WTC11 (cell line): ENCODE measurements at regions not wholly inside any gene's neighbourhood (a gene's known extent, or its start where the extent isn't known, plus 50 kb on each side); places are given as distances from the start of the nearest gene placed in this dataset.

Experiments
- ATAC-seq: fragments of 200-7000 bp; cut with Tn5 transposase; 2 replicates; pipeline ENCODE4 v1.10.0; 2021; ENCODE audit warnings: mild to moderate bottlenecking, moderate library complexity
- CTCF ChIA-PET: fragments of 300-600 bp; sonication (Branson Sonifier 250); formaldehyde crosslinking; loops from one replicate; lab custom pipeline; 2021; ENCODE audit warnings: antibody characterized with exemption; lab: Charles Lee
- POLR2A ChIA-PET: fragments of 350-600 bp; sonication (Branson Sonifier 250); formaldehyde crosslinking; loops from one replicate; lab custom pipeline; 2021; ENCODE audit warnings: antibody characterized with exemption; lab: Charles Lee
- DNase-seq: peaks from one replicate; pipeline ENCODE4 v3.0.0; 2021; ENCODE audit warnings: low spot score
- H3K27ac Mint-ChIP-seq: 2 replicates; pipeline ENCODE4 v1.8.0; 2021; ENCODE audit warnings: mixed read lengths
- H3K27me3 Mint-ChIP-seq: 2 replicates; pipeline ENCODE4 v1.8.0; 2021; ENCODE audit warnings: low read depth, mild to moderate bottlenecking, moderate library complexity, mixed read lengths
- H3K36me3 Mint-ChIP-seq: 2 replicates; pipeline ENCODE4 v1.8.0; 2021; ENCODE audit warnings: mixed read lengths
- H3K4me1 Mint-ChIP-seq: 2 replicates; pipeline ENCODE4 v1.8.0; 2022; ENCODE audit warnings: mixed read lengths
- H3K4me3 Mint-ChIP-seq: 2 replicates; pipeline ENCODE4 v1.8.0; 2021; ENCODE audit warnings: mild to moderate bottlenecking, moderate library complexity, mixed read lengths
- H3K9me3 Mint-ChIP-seq: 2 replicates; pipeline ENCODE4 v1.8.0; 2021; ENCODE audit warnings: mixed read lengths
- ATF1 ChIP-seq: sonication (generic); formaldehyde crosslinking; IDR thresholded peaks from 2 replicates; pipeline ENCODE4 v1.8.1; 2023; ENCODE audit warnings: mild to moderate bottlenecking, moderate library complexity, missing genetic modification reagents
- ATF6 ChIP-seq: sonication (generic); formaldehyde crosslinking; IDR thresholded peaks from 2 replicates; pipeline ENCODE4 v1.8.1; 2023; ENCODE audit warnings: mild to moderate bottlenecking, missing genetic modification reagents
- CREM ChIP-seq: sonication (generic); formaldehyde crosslinking; IDR thresholded peaks from 2 replicates; pipeline ENCODE4 v1.8.1; 2022; ENCODE audit warnings: mild to moderate bottlenecking, missing genetic modification reagents, moderate library complexity
- CTCF ChIP-seq: fragments of 200-600 bp; IDR thresholded peaks from 2 replicates; pipeline ENCODE4 v1.8.0; 2022; ENCODE audit warnings: antibody characterized with exemption
- E2F4 ChIP-seq: sonication (generic); formaldehyde crosslinking; IDR thresholded peaks from 2 replicates; pipeline ENCODE4 v1.8.1; 2022; ENCODE audit warnings: low read depth, mild to moderate bottlenecking, moderate library complexity, missing genetic modification reagents, borderline replicate concordance
- E2F5 ChIP-seq: sonication (generic); formaldehyde crosslinking; IDR thresholded peaks from 2 replicates; pipeline ENCODE4 v1.8.1; 2022; ENCODE audit warnings: mild to moderate bottlenecking, moderate library complexity, missing genetic modification reagents
- NFATC4 ChIP-seq: fragments of 250-450 bp; sonication (Bioruptor Pico); IDR thresholded peaks from 2 replicates; pipeline ENCODE4 v1.9.0; 2021; ENCODE audit warnings: mild to moderate bottlenecking
- NFE2L1 ChIP-seq: sonication (generic); formaldehyde crosslinking; IDR thresholded peaks from 2 replicates; pipeline ENCODE4 v1.8.1; 2023; ENCODE audit warnings: missing genetic modification reagents
- NFYB ChIP-seq: sonication (generic); formaldehyde crosslinking; conservative IDR thresholded peaks from 2 replicates; pipeline ENCODE4 v1.8.0; 2022; ENCODE audit warnings: low read depth, missing genetic modification reagents
- RORB ChIP-seq: fragments of 250-450 bp; sonication (Bioruptor Pico); IDR thresholded peaks from 2 replicates; pipeline ENCODE4 v1.9.0; 2021; ENCODE audit warnings: mild to moderate bottlenecking
- TP53 ChIP-seq: sonication (generic); formaldehyde crosslinking; IDR thresholded peaks from 2 replicates; pipeline ENCODE4 v1.8.1; 2023; ENCODE audit warnings: mild to moderate bottlenecking, missing genetic modification reagents
- USF2 ChIP-seq: sonication (generic); formaldehyde crosslinking; IDR thresholded peaks from 2 replicates; pipeline ENCODE4 v1.8.1; 2023; ENCODE audit warnings: mild to moderate bottlenecking, missing genetic modification reagents, moderate library complexity
- ZBTB21 ChIP-seq: sonication (generic); formaldehyde crosslinking; IDR thresholded peaks from 2 replicates; pipeline ENCODE4 v1.8.1; 2023; ENCODE audit warnings: mild to moderate bottlenecking, missing genetic modification reagents, borderline replicate concordance
- ZNF219 ChIP-seq: sonication (generic); formaldehyde crosslinking; IDR thresholded peaks from 2 replicates; pipeline ENCODE4 v1.8.0; 2023; ENCODE audit warnings: missing genetic modification reagents, mild to moderate bottlenecking, borderline replicate concordance
- ZNF232 ChIP-seq: sonication (generic); formaldehyde crosslinking; IDR thresholded peaks from 2 replicates; pipeline ENCODE4 v1.8.0; 2022; ENCODE audit warnings: mild to moderate bottlenecking, missing genetic modification reagents
- ZNF263 ChIP-seq: sonication (generic); formaldehyde crosslinking; IDR thresholded peaks from 2 replicates; pipeline ENCODE4 v1.8.1; 2022; ENCODE audit warnings: low read depth, mild to moderate bottlenecking, moderate library complexity, missing genetic modification reagents
- ZNF396 ChIP-seq: fragments of 250-450 bp; sonication (Bioruptor Pico); IDR thresholded peaks from 2 replicates; pipeline ENCODE4 v1.8.0; 2021; ENCODE audit warnings: mild to moderate bottlenecking, moderate library complexity, borderline replicate concordance
- ZNF423 ChIP-seq: fragments of 250-450 bp; sonication (Bioruptor Pico); IDR thresholded peaks from 2 replicates; pipeline ENCODE4 v2.1.2; 2022; ENCODE audit warnings: mild to moderate bottlenecking, moderate library complexity
- ZNF532 ChIP-seq: fragments of 250-450 bp; sonication (Bioruptor Pico); IDR thresholded peaks from 2 replicates; pipeline ENCODE4 v1.9.0; 2021; ENCODE audit warnings: mild to moderate bottlenecking, borderline replicate concordance

GRCh38 chr22:47705350-47705749, 942.9 kb downstream of the TBC1D22A start (continued):
- TF ChIP-seq E2F4 (CRISPR knock-in tag) = no peak
- no peak for TF ChIP-seq ZNF232 (CRISPR knock-in tag)
- TF ChIP-seq ZNF423 (CRISPR knock-in tag) = no peak

GRCh38 chr22:47698906-47699305, 936.5 kb downstream of the TBC1D22A start:
- H3K27ac Mint-ChIP-seq = no peak overlapping the region
- H3K4me1 Mint-ChIP-seq = peaks cover 28% of the 10 kb centered on the region
- CTCF ChIA-PET = no interaction called here
- ATAC-seq = no peak
- DNase-seq = no peak
- TF ChIP-seq ZNF423 (CRISPR knock-in tag) = no peak
- TF ChIP-seq, all 79 proteins: peak for 0
- no peaks in the 10 kb centered on the region for H3K36me3 Mint-ChIP-seq
- H3K4me3 Mint-ChIP-seq = no peak overlapping the region
- no peaks in the 10 kb centered on the region; the same call in 1 of the 2 replicates for H3K27me3 Mint-ChIP-seq
- POLR2A ChIA-PET = no interaction called here
- no peaks in the 10 kb centered on the region for H3K9me3 Mint-ChIP-seq

GRCh38 chr22:47697861-47698260, 935.4 kb downstream of the TBC1D22A start:
- ATAC-seq = no peak
- Mint-ChIP-seq H3K36me3 (no peaks in the 10 kb centered on the region), H3K27me3 (no peaks in the 10 kb centered on the region; the same call in 1 of the 2 replicates)
- TF ChIP-seq E2F4 (CRISPR knock-in tag) = no peak
- TF ChIP-seq ZBTB21 (CRISPR knock-in tag) = no peak
- no peak for TF ChIP-seq NFYB (CRISPR knock-in tag)
- TF ChIP-seq E2F5 (CRISPR knock-in tag) = no peak
- TF ChIP-seq ATF6 (CRISPR knock-in tag) = no peak
- TF ChIP-seq RORB (CRISPR knock-in tag) = no peak
- no peak for TF ChIP-seq ATF1
- TF ChIP-seq, all 79 proteins: peak for 0
- ChIA-PET CTCF (no interaction called here), POLR2A (no interaction called here)
- H3K4me1 Mint-ChIP-seq = peaks cover 27% of the 10 kb centered on the region
- no peak overlapping the region for H3K4me3 Mint-ChIP-seq
- DNase-seq = no peak
- no peaks in the 10 kb centered on the region for H3K9me3 Mint-ChIP-seq
- H3K27ac Mint-ChIP-seq = no peak overlapping the region

- H3K4me3 Mint-ChIP-seq = no peak overlapping the region
- H3K4me1 Mint-ChIP-seq = peaks cover 20% of the 10 kb centered on the region
- H3K27me3 Mint-ChIP-seq = no peaks in the 10 kb centered on the region; the same call in 1 of the 2 replicates
- no peaks in the 10 kb centered on the region for H3K36me3 Mint-ChIP-seq
- no peak overlapping the region for H3K27ac Mint-ChIP-seq
- ChIA-PET POLR2A (no interaction called here), CTCF (no interaction called here)
- H3K9me3 Mint-ChIP-seq = no peaks in the 10 kb centered on the region
- DNase-seq (no peak), ATAC-seq (no peak)
- TF ChIP-seq NFATC4 (CRISPR knock-in tag) (no peak), ZNF396 (no peak), TP53 (CRISPR knock-in tag) (no peak), USF2 (CRISPR knock-in tag) (no peak), CREM (CRISPR knock-in tag) (no peak), ZNF263 (CRISPR knock-in tag) (no peak), ZNF219 (no peak), NFE2L1 (no peak), CTCF (no peak), NFYB (CRISPR knock-in tag) (no peak), ZNF532 (CRISPR knock-in tag) (no peak)
Observed at GRCh38 chr22:47696776-47697175, 934.3 kb downstream of the TBC1D22A start.
